ENCODE measurements at regions not wholly inside any gene's neighbourhood (a gene's known extent, or its start where the extent isn't known, plus 50 kb on each side); places are given as distances from the start of the nearest gene placed in this dataset.

- TF ChIP-seq CTCF (IDR thresholded peaks at IDR 0.05), result no peak
- Mint-ChIP-seq H3K4me3 (no peak overlapping the region), H3K9me3 (peaks cover 28% of the 10 kb centered on the region), H3K4me1 (peaks cover 10% of the 10 kb centered on the region), H3K27ac (no peak overlapping the region), H3K36me3 (ENCODE audit: low read depth) (peaks cover 7% of the 10 kb centered on the region), H3K27me3 (ENCODE audit: low read depth, poor library complexity) (peaks cover 7% of the 10 kb centered on the region)
- DNase-seq, result no peak
Observed at GRCh38 chr15:46703871-46704637, 1013.3 kb upstream of the SEMA6D start.

- no peak for TF ChIP-seq CTCF (IDR thresholded peaks at IDR 0.05)
- no peak overlapping the region for H3K4me3 Mint-ChIP-seq
- H3K9me3 Mint-ChIP-seq, result peaks cover 28% of the 10 kb centered on the region
- DNase-seq, result no peak
- peaks cover 7% of the 10 kb centered on the region for H3K27me3 Mint-ChIP-seq (ENCODE audit: low read depth, poor library complexity)
- peaks cover 24% of the 10 kb centered on the region for H3K4me1 Mint-ChIP-seq
- H3K27ac Mint-ChIP-seq, result no peak overlapping the region
- H3K36me3 Mint-ChIP-seq (ENCODE audit: low read depth), result peaks cover 7% of the 10 kb centered on the region
Observed at GRCh38 chr15:46707452-46707851, 1009.9 kb upstream of the SEMA6D start.

- peak overlapping the region; percentile 62 for H3K27ac Mint-ChIP-seq
- TF ChIP-seq CTCF (IDR thresholded peaks at IDR 0.05), result no peak
- H3K4me1 Mint-ChIP-seq, result peaks cover 24% of the 10 kb centered on the region
- H3K36me3 Mint-ChIP-seq (ENCODE audit: low read depth), result peaks cover 7% of the 10 kb centered on the region
- no peak for DNase-seq
- peaks cover 28% of the 10 kb centered on the region for H3K9me3 Mint-ChIP-seq
- H3K27me3 Mint-ChIP-seq (ENCODE audit: low read depth, poor library complexity), result peaks cover 7% of the 10 kb centered on the region
- no peak overlapping the region for H3K4me3 Mint-ChIP-seq
Observed at GRCh38 chr15:46708226-46708625, 1009.1 kb upstream of the SEMA6D start.

- no peak for DNase-seq
- Mint-ChIP-seq H3K27me3 (ENCODE audit: low read depth, poor library complexity) (peaks cover 4% of the 10 kb centered on the region), H3K4me3 (no peak overlapping the region), H3K9me3 (peaks cover 28% of the 10 kb centered on the region), H3K36me3 (ENCODE audit: low read depth) (peaks cover 7% of the 10 kb centered on the region), H3K4me1 (peaks cover 24% of the 10 kb centered on the region), H3K27ac (no peak overlapping the region)
- no peak for TF ChIP-seq CTCF (IDR thresholded peaks at IDR 0.05)
Observed at GRCh38 chr15:46709460-46710083, 1007.7 kb upstream of the SEMA6D start.

GRCh38 chr15:46710401-46710960 is 1006.8 kb upstream of the SEMA6D start:
- H3K4me1 Mint-ChIP-seq, result peaks cover 24% of the 10 kb centered on the region
- no peak overlapping the region for H3K4me3 Mint-ChIP-seq
- no peak for DNase-seq
- no peak overlapping the region for H3K27ac Mint-ChIP-seq
- TF ChIP-seq CTCF (IDR thresholded peaks at IDR 0.05), result no peak
- no peaks in the 10 kb centered on the region for H3K27me3 Mint-ChIP-seq (ENCODE audit: low read depth, poor library complexity)
- H3K9me3 Mint-ChIP-seq, result peaks cover 23% of the 10 kb centered on the region
- peaks cover 7% of the 10 kb centered on the region for H3K36me3 Mint-ChIP-seq (ENCODE audit: low read depth)

Data from nephron progenitor cell (in vitro differentiated cells).